GM12865 (cell line): ENCODE measurements at regions not wholly inside any gene's neighbourhood (a gene's known extent, or its start where the extent isn't known, plus 50 kb on each side); places are given as distances from the start of the nearest gene placed in this dataset.

ENCODE experiments used
- DNase-seq: peaks from one replicate; pipeline ENCODE4 v3.0.0; 2010; ENCODE audit warnings: low read depth
- H3K4me3 ChIP-seq: 2 replicates; pipeline ENCODE4 v1.5.1; 2011; ENCODE audit warnings: mild to moderate bottlenecking, low read depth, low read length, control low read depth
- CTCF ChIP-seq: IDR thresholded peaks from 2 replicates; pipeline ENCODE4 v1.5.1; 2011; ENCODE audit warnings: low read length, control low read depth, low read depth, inconsistent platforms; ENCODE audit not compliant: insufficient read depth; ENCODE audit errors: missing control alignments

- no peak for TF ChIP-seq CTCF
- DNase-seq = no peak
- no peak overlapping the region for H3K4me3 ChIP-seq
These were observed 106.7 kb downstream of the ACKR3 start for GRCh38 chr2:236676136-236676873.

- TF ChIP-seq CTCF = no peak
- DNase-seq = no peak
These were observed 107.7 kb downstream of the ACKR3 start for GRCh38 chr2:236677368-236677767.

GRCh38 chr2:236678307-236678975, 108.8 kb downstream of the ACKR3 start:
- no peak for TF ChIP-seq CTCF
- no peak for DNase-seq
- no peak overlapping the region for H3K4me3 ChIP-seq

More at GRCh38 chr2:236677368-236677767, 107.7 kb downstream of the ACKR3 start:
- no peak overlapping the region for H3K4me3 ChIP-seq

- no peak for TF ChIP-seq CTCF
- H3K4me3 ChIP-seq = no peak overlapping the region
- no peak for DNase-seq
These were observed 110.5 kb downstream of the ACKR3 start for GRCh38 chr2:236679884-236680860.

- no peak overlapping the region for H3K4me3 ChIP-seq
- no peak for DNase-seq
- no peak for TF ChIP-seq CTCF
These were observed 113.2 kb downstream of the ACKR3 start for GRCh38 chr2:236682651-236683422.
